Sigmoid colon (tissue), 6 donors: ENCODE measurements at regions not wholly inside any gene's neighbourhood (a gene's known extent, or its start where the extent isn't known, plus 50 kb on each side); places are given as distances from the start of the nearest gene placed in this dataset.

Experiments
- DNase-seq: peaks from one replicate; pipeline ENCODE4 v3.0.0-alpha.2; 2019
- H3K27ac ChIP-seq, 4 donors: fragments of 200-600 bp; sonication (generic); one replicate each; pipeline ENCODE4 v1.5.1; 2016 to 2019; ENCODE audit warnings: mild to moderate bottlenecking in 1 of 4
- H3K27me3 ChIP-seq, 3 donors: fragments of 200-600 bp; sonication (generic); one replicate each; pipeline ENCODE4 v1.5.1; 2019; ENCODE audit warnings: mild to moderate bottlenecking in 1 of 3
- H3K36me3 ChIP-seq, 4 donors: fragments of 200-600 bp; sonication (generic); one replicate each; pipeline ENCODE4 v1.5.1; 2016 to 2019
- H3K4me1 ChIP-seq, 4 donors: fragments of 200-600 bp; sonication (generic); one replicate each; pipeline ENCODE4 v1.5.1; 2017 to 2019
- H3K4me3 ChIP-seq, 4 donors: fragments of 200-600 bp; sonication (generic); one replicate each; pipeline ENCODE4 v1.5.1; 2017 to 2019; ENCODE audit warnings: mild to moderate bottlenecking in 2 of 4, moderate library complexity in 1 of 4
- H3K9me3 ChIP-seq, 4 donors: fragments of 200-600 bp in 3 of 4; sonication (generic) in 3 of 4; one replicate each; pipeline versions ENCODE4 v1.5.1 to v1.6.1; 2013 to 2019
- CTCF ChIP-seq, 4 experiments: fragments of 450-650 bp in 3 of 4; fragments of 200-600 bp in 1 of 4; IDR thresholded peaks; one replicate each; pipeline ENCODE4 v1.5.1; 2016 to 2019; ENCODE audit warnings: antibody characterized with exemption in 4 of 4, mild to moderate bottlenecking in 3 of 4, moderate library complexity in 2 of 4
- EP300 ChIP-seq, 4 donors: sonication (generic); formaldehyde crosslinking; IDR thresholded peaks; one replicate each; pipeline ENCODE4 v1.6.1; 2017; ENCODE audit warnings: antibody characterized with exemption in 4 of 4
- POLR2A ChIP-seq, 2 donors: fragments of 450-650 bp; IDR thresholded peaks; one replicate each; pipeline ENCODE4 v1.6.1; 2016; ENCODE audit warnings: antibody characterized with exemption in 2 of 2, mild to moderate bottlenecking in 2 of 2, moderate library complexity in 2 of 2
- POLR2AphosphoS5 ChIP-seq, 4 donors: sonication (generic); formaldehyde crosslinking; IDR thresholded peaks; one replicate each; pipeline ENCODE4 v1.6.1; 2017; ENCODE audit warnings: antibody characterized with exemption in 4 of 4
- WGBS, 2 donors: extraction: QIAGEN DNeasy Blood & Tissue Kit; methylation state at CpG; one replicate each; pipeline ENCODE4 v1.1.7; 2013; 5-methylcytosine and 5-hydroxymethylcytosine counted together
- intact Hi-C: fragments of 100-400 bp; cut with DNase I; formaldehyde crosslinking; loops from one replicate; pipeline ENCODE4 v1.15.1; 2023
- donor health status: healthy with polysubstance abuse.
- donor health status: healthy.

GRCh38 chr10:120685136-120685535, 166.0 kb upstream of the WDR11 start:
- no peak overlapping the region for H3K4me3 ChIP-seq
- no peaks in the 10 kb centered on the region for H3K27me3 ChIP-seq
- 55 to 63% methylated on average over 4 of the region's 4 CpGs for WGBS, 2 donors
- H3K36me3 ChIP-seq: no peaks in the 10 kb centered on the region
- H3K27ac ChIP-seq: no peak overlapping the region
- no peaks in the 10 kb centered on the region for H3K4me1 ChIP-seq
- no peak for DNase-seq
- no peaks in the 10 kb centered on the region for H3K9me3 ChIP-seq
- intact Hi-C loops: no loop called here
- TF ChIP-seq POLR2A (IDR thresholded peaks at IDR 0.05) (no peak), POLR2AphosphoS5 (IDR thresholded peaks at IDR 0.05) (no peak), EP300 (IDR thresholded peaks at IDR 0.05) (no peak), CTCF (IDR thresholded peaks at IDR 0.05) (no peak)

DNA sequence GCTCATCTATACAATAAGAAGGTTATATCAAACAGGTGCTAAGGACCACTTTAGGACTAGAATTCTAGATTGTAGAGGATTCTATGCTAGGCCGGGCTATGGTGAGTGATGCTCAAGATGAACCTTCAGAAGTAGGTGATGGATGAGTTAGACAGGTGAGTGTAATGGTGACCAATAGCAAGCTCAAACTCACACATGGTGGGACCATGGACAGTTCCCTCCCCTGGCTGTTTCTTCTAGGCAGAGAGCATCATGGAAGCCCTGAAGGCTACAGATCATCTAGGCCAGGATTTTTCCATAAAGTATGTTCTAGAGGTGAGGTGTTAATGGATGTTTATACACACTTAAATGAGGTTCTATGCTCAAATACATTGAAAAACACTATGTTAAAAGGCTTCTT, 162.2 kb upstream of the WDR11 start:
- Histone ChIP-seq H3K27ac (no peak overlapping the region), H3K36me3 (no peaks in the 10 kb centered on the region), H3K9me3 (no peaks in the 10 kb centered on the region), H3K4me1 (no peaks in the 10 kb centered on the region), H3K27me3 (no peaks in the 10 kb centered on the region), H3K4me3 (no peak overlapping the region)
- TF ChIP-seq EP300 (IDR thresholded peaks at IDR 0.05) (no peak), POLR2A (IDR thresholded peaks at IDR 0.05) (no peak), POLR2AphosphoS5 (IDR thresholded peaks at IDR 0.05) (no peak), CTCF (IDR thresholded peaks at IDR 0.05) (no peak)
- DNase-seq: no peak
- WGBS, 2 donors: 94 to 95% methylated on average over 1 of the region's 1 CpG
- intact Hi-C loops: no loop called here

DNA sequence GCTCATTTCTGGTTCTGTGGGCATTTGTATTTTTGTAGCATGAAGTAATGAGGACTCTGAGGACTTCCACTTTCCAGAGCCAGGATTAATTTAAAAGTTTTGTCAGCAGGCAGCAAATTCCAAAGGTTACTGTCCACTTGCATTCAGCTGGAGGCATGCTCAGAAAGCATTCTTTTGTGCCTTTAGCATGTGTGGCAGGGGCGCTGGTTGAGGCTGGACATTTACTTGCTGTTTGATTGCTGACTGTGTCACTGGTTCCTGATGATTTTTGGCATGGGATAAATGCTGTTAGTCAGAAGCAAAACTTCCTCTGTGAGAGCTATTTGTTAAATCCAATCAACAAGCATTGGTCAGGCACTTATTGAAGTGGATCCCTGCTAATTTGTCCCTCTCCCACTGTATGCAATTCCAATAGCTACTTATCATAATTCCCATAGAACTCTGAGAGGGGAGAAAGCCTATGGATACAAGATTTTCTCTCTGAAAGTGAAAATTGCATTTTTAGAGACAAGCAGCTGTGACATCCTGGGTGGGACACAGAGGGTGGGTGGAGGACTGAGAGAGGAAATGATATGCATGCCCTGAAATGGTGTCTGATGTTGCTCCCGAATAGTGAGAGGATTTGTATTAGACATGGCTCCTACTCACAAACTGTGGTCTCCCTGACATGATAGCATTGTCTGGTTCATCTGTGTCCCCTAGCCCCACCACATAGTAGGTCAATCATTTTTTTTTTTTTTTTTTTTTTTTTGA, 161.2 kb upstream of the WDR11 start:
- WGBS, 2 donors: 72 to 74% methylated on average over 2 of the region's 2 CpGs
- H3K27me3 ChIP-seq: no peaks in the 10 kb centered on the region
- no peak for TF ChIP-seq POLR2AphosphoS5 (IDR thresholded peaks at IDR 0.05)
- no peak for TF ChIP-seq EP300 (IDR thresholded peaks at IDR 0.05)
- TF ChIP-seq CTCF (IDR thresholded peaks at IDR 0.05): no peak
- no peak for TF ChIP-seq POLR2A (IDR thresholded peaks at IDR 0.05)
- no peak for DNase-seq
- intact Hi-C loops: no loop called here
- H3K4me3 ChIP-seq: no peak overlapping the region
- no peaks in the 10 kb centered on the region for H3K4me1 ChIP-seq
- H3K9me3 ChIP-seq: no peaks in the 10 kb centered on the region
- no peaks in the 10 kb centered on the region for H3K36me3 ChIP-seq
- H3K27ac ChIP-seq: no peak overlapping the region

- WGBS, 2 donors: 62 to 66% methylated on average over 3 of the region's 3 CpGs
- intact Hi-C loops: no loop called here
- Histone ChIP-seq H3K9me3 (no peaks in the 10 kb centered on the region), H3K36me3 (no peaks in the 10 kb centered on the region), H3K27ac (no peak overlapping the region), H3K4me1 (no peaks in the 10 kb centered on the region), H3K4me3 (no peak overlapping the region), H3K27me3 (no peaks in the 10 kb centered on the region)
- TF ChIP-seq CTCF (IDR thresholded peaks at IDR 0.05) (no peak), POLR2A (IDR thresholded peaks at IDR 0.05) (no peak), POLR2AphosphoS5 (IDR thresholded peaks at IDR 0.05) (no peak), EP300 (IDR thresholded peaks at IDR 0.05) (no peak)
- DNase-seq: no peak
These were observed 159.5 kb upstream of the WDR11 start for GRCh38 chr10:120691625-120692024.

DNA sequence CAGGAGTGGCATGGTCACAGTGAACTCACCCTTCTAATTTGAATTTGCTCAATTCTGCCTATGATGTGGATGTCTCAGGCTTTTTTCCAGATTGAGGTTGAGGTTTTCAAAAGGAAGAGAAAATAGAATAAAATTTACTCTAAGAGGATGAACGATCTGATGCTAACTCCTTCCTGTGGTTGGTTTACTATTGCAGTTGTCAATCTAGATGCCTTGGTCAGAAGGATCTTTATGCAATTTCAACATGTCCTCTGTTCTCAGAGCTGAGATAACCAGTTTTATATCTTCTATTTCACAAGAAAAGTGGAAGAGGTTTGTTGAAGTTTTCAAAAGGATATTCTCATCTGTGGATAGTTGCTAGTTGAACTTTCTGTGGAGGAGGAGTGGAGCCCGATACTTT, 150.7 kb upstream of the WDR11 start:
- Histone ChIP-seq H3K9me3 (peaks cover 0 to 13% (median 2%) of the 10 kb centered on the region in 4 donors), H3K4me3 (no peak overlapping the region), H3K4me1 (no peaks in the 10 kb centered on the region), H3K27me3 (no peaks in the 10 kb centered on the region), H3K36me3 (no peaks in the 10 kb centered on the region), H3K27ac (no peak overlapping the region)
- WGBS, 2 donors: 63 to 69% methylated on average over 2 of the region's 2 CpGs
- DNase-seq: no peak
- intact Hi-C loops: no loop called here
- TF ChIP-seq EP300 (IDR thresholded peaks at IDR 0.05) (no peak), POLR2AphosphoS5 (IDR thresholded peaks at IDR 0.05) (no peak), CTCF (IDR thresholded peaks at IDR 0.05) (no peak), POLR2A (IDR thresholded peaks at IDR 0.05) (no peak)
